ENCODE measurements at regions not wholly inside any gene's neighbourhood (a gene's known extent, or its start where the extent isn't known, plus 50 kb on each side); places are given as distances from the start of the nearest gene placed in this dataset.
"Not testable (repeated sequence)": the region's sequence is repeated elsewhere in the genome, so short reads cannot be mapped to it uniquely, and the experiment has no call there.

DNA sequence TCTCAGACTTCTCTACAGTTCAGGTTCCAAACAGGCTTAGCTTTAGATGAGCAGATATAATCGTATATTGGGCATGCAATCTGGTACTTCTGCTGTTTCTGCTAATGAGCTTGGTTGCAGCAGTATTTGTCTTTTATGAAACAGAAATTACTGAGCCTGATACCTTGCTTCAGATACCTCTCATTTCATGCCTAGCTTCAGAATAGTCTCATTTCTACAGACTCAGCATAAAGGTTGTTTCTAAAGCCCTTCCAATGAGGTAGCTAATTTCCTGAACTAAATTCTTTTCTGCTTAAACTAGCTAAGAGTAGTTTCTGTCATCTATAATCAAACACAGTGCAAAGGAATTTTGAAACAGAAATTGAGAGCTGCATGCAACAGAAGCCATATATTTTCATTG is 275.0 kb upstream of the KITLG start:
- Histone ChIP-seq H3K27ac (ENCODE audit: low read depth, low read length) (no peak overlapping the region), H3K36me3 (ENCODE audit: insufficient read depth, low read length) (no peaks in the 10 kb centered on the region), H3K4me3 (ENCODE audit: low read depth, low read length) (no peak overlapping the region), H3K79me2 (ENCODE audit: control insufficient read depth, insufficient read depth, low read length, unreplicated experiment) (no peaks in the 10 kb centered on the region), H3K4me1 (ENCODE audit: control insufficient read depth, insufficient read depth, low read length, unreplicated experiment) (peaks cover 15% of the 10 kb centered on the region), H2AFZ (ENCODE audit: low read length, unreplicated experiment) (no peak overlapping the region), H3K27me3 (ENCODE audit: insufficient read depth, low read length) (no peaks in the 10 kb centered on the region)

DNA sequence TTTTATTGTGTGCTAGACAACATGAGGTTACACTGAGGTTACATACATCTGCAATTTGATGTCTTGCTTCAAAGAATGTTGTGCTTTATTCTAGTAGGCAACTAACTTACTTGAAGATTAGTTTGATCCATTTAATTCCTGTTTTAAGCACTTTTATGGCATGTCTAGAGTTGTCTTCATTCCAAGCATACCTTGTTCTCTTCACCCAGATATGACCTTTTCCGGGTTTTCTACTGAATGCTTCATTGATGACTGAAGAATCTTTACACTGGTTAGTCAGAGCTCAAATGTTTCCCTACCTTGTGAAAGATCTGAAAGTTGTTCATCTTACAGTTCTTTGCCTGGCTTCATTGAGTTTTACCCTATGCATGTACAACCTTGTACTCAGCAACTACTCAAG is 274.0 kb upstream of the KITLG start:
- Histone ChIP-seq H3K4me3 (ENCODE audit: low read depth, low read length) (no peak overlapping the region), H3K79me2 (ENCODE audit: control insufficient read depth, insufficient read depth, low read length, unreplicated experiment) (no peaks in the 10 kb centered on the region), H2AFZ (ENCODE audit: low read length, unreplicated experiment) (peak overlapping the region; percentile 5), H3K27me3 (ENCODE audit: insufficient read depth, low read length) (no peaks in the 10 kb centered on the region), H3K27ac (ENCODE audit: low read depth, low read length) (peak overlapping the region; percentile 22; the same call in 1 of the 2 replicates), H3K4me1 (ENCODE audit: control insufficient read depth, insufficient read depth, low read length, unreplicated experiment) (peaks cover 15% of the 10 kb centered on the region), H3K36me3 (ENCODE audit: insufficient read depth, low read length) (no peaks in the 10 kb centered on the region)

- not testable (repeated sequence) for H3K27ac ChIP-seq (ENCODE audit: low read depth, low read length); H3K79me2 ChIP-seq (ENCODE audit: control insufficient read depth, insufficient read depth, low read length, unreplicated experiment); H2AFZ ChIP-seq (ENCODE audit: low read length, unreplicated experiment); H3K27me3 ChIP-seq (ENCODE audit: insufficient read depth, low read length); H3K4me1 ChIP-seq (ENCODE audit: control insufficient read depth, insufficient read depth, low read length, unreplicated experiment); H3K36me3 ChIP-seq (ENCODE audit: insufficient read depth, low read length); H3K4me3 ChIP-seq (ENCODE audit: low read depth, low read length)
These were observed 267.0 kb upstream of the KITLG start for GRCh38 chr12:88847246-88847645.

DNA sequence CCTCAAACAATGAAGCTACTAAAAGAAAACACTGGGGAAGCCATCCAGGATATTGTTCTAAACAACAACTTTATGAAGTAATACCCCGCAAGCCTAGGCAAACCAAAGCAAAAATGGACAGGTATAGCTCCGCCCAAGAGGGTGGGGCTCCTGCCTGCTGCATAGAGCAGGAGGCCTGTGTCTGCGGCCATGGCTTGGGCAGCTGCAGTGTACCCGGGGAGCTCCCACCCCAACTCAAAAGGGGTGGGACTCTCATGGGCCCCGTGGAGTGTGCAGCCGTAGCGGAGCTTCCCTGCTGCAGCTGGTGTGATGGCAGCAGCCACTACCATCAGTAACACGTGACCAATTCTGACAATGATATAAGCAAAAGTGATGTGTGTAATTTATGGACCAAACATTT is 264.2 kb upstream of the KITLG start:
- Histone ChIP-seq H3K27ac (ENCODE audit: low read depth, low read length) (no peak overlapping the region), H3K36me3 (ENCODE audit: insufficient read depth, low read length) (no peaks in the 10 kb centered on the region), H2AFZ (ENCODE audit: low read length, unreplicated experiment) (no peak overlapping the region), H3K79me2 (ENCODE audit: control insufficient read depth, insufficient read depth, low read length, unreplicated experiment) (no peaks in the 10 kb centered on the region), H3K4me3 (ENCODE audit: low read depth, low read length) (no peak overlapping the region), H3K27me3 (ENCODE audit: insufficient read depth, low read length) (no peaks in the 10 kb centered on the region), H3K4me1 (ENCODE audit: control insufficient read depth, insufficient read depth, low read length, unreplicated experiment) (no peaks in the 10 kb centered on the region)

- H3K79me2 ChIP-seq (ENCODE audit: control insufficient read depth, insufficient read depth, low read length, unreplicated experiment): no peaks in the 10 kb centered on the region
- H3K4me1 ChIP-seq (ENCODE audit: control insufficient read depth, insufficient read depth, low read length, unreplicated experiment): no peaks in the 10 kb centered on the region
- no peak overlapping the region for H3K4me3 ChIP-seq (ENCODE audit: low read depth, low read length)
- H2AFZ ChIP-seq (ENCODE audit: low read length, unreplicated experiment): no peak overlapping the region
- H3K27ac ChIP-seq (ENCODE audit: low read depth, low read length): no peak overlapping the region
- H3K27me3 ChIP-seq (ENCODE audit: insufficient read depth, low read length): no peaks in the 10 kb centered on the region
- H3K36me3 ChIP-seq (ENCODE audit: insufficient read depth, low read length): no peaks in the 10 kb centered on the region
These were observed 262.0 kb upstream of the KITLG start for GRCh38 chr12:88842314-88842713.

DNA sequence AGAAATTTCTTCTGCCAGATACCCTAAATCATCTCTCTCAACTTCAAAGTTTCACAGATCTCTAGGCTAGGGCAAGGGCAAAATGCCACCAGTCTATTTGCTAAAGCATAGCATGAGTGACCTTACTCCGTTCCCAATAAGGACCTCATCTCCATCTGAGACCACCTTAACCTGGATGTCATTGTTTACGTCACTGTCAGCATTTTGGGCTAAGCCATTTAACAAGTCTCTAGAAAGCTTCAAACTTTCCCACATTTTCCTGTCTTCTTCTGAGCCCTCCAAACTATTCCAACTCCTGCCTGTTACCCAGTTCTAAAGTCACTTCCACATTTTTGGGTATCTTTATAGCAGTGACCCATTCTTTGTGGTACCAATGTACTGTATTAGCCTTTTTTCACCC is 259.2 kb upstream of the KITLG start:
- Histone ChIP-seq H3K36me3 (ENCODE audit: insufficient read depth, low read length) (no peaks in the 10 kb centered on the region), H3K4me3 (ENCODE audit: low read depth, low read length) (no peak overlapping the region), H3K4me1 (ENCODE audit: control insufficient read depth, insufficient read depth, low read length, unreplicated experiment) (no peaks in the 10 kb centered on the region), H3K79me2 (ENCODE audit: control insufficient read depth, insufficient read depth, low read length, unreplicated experiment) (no peaks in the 10 kb centered on the region), H3K27me3 (ENCODE audit: insufficient read depth, low read length) (no peaks in the 10 kb centered on the region), H2AFZ (ENCODE audit: low read length, unreplicated experiment) (no peak overlapping the region), H3K27ac (ENCODE audit: low read depth, low read length) (no peak overlapping the region)

DNA sequence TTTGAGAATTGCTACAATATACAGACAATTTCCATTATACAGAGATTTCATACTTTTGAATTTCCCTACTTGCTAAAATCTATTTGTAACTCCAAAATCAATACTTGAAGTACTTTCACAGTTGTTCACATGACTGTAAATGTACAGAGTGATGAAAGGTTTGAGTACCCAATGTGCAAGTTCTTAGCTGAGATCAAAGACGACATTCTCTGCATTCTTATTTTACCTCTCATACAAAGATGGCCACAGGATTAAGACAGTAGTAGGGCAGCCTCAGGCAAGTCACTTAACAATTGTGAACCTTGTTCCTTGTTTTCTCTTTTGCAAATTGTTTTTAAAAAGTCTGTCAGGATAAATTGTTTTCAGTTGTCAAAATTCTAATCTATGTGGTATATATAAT is 255.9 kb upstream of the KITLG start:
- no peak overlapping the region for H3K27ac ChIP-seq (ENCODE audit: low read depth, low read length)
- H3K27me3 ChIP-seq (ENCODE audit: insufficient read depth, low read length): no peaks in the 10 kb centered on the region

GRCh38 chr12:88834226-88834625 is 254.0 kb upstream of the KITLG start:
- H3K4me3 ChIP-seq (ENCODE audit: low read depth, low read length): no peak overlapping the region
- H3K36me3 ChIP-seq (ENCODE audit: insufficient read depth, low read length): no peaks in the 10 kb centered on the region
- no peaks in the 10 kb centered on the region for H3K79me2 ChIP-seq (ENCODE audit: control insufficient read depth, insufficient read depth, low read length, unreplicated experiment)
- H3K27ac ChIP-seq (ENCODE audit: low read depth, low read length): no peak overlapping the region; the same call in 1 of the 2 replicates
- H3K4me1 ChIP-seq (ENCODE audit: control insufficient read depth, insufficient read depth, low read length, unreplicated experiment): peaks cover 6% of the 10 kb centered on the region
- H2AFZ ChIP-seq (ENCODE audit: low read length, unreplicated experiment): no peak overlapping the region
- no peaks in the 10 kb centered on the region for H3K27me3 ChIP-seq (ENCODE audit: insufficient read depth, low read length)

More for the DNA sequence above, 255.9 kb upstream of the KITLG start:
- H2AFZ ChIP-seq (ENCODE audit: low read length, unreplicated experiment): no peak overlapping the region
- no peaks in the 10 kb centered on the region for H3K36me3 ChIP-seq (ENCODE audit: insufficient read depth, low read length)
- peaks cover 6% of the 10 kb centered on the region for H3K4me1 ChIP-seq (ENCODE audit: control insufficient read depth, insufficient read depth, low read length, unreplicated experiment)
- H3K4me3 ChIP-seq (ENCODE audit: low read depth, low read length): no peak overlapping the region
- H3K79me2 ChIP-seq (ENCODE audit: control insufficient read depth, insufficient read depth, low read length, unreplicated experiment): no peaks in the 10 kb centered on the region

DNA sequence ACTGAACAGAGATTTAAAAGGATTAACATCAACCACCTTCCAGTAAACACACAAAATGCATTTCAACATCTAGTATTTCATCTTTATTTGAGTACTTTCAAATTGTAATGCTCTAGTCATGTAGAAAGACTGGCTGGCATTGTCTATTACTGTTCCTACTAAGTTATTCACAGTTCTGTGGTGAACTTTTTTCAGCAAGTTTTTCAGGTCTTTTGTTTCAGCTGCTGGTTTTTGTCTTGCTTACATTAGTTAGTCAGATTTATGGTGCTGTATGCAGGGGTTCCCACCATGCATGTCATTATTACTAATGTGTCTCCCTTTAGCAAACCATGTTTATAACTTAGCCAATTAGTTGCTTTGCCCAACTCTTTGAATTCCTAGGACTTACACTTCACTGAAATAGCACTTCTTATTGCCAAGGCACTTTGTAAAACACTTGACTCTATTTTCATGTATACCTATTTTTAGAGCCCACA is 253.4 kb upstream of the KITLG start:
- Histone ChIP-seq H3K27me3 (ENCODE audit: insufficient read depth, low read length) (no peaks in the 10 kb centered on the region), H3K4me1 (ENCODE audit: control insufficient read depth, insufficient read depth, low read length, unreplicated experiment) (peaks cover 6% of the 10 kb centered on the region), H2AFZ (ENCODE audit: low read length, unreplicated experiment) (no peak overlapping the region), H3K36me3 (ENCODE audit: insufficient read depth, low read length) (no peaks in the 10 kb centered on the region), H3K79me2 (ENCODE audit: control insufficient read depth, insufficient read depth, low read length, unreplicated experiment) (no peaks in the 10 kb centered on the region), H3K27ac (ENCODE audit: low read depth, low read length) (no peak overlapping the region; the same call in 1 of the 2 replicates), H3K4me3 (ENCODE audit: low read depth, low read length) (no peak overlapping the region)

DNA sequence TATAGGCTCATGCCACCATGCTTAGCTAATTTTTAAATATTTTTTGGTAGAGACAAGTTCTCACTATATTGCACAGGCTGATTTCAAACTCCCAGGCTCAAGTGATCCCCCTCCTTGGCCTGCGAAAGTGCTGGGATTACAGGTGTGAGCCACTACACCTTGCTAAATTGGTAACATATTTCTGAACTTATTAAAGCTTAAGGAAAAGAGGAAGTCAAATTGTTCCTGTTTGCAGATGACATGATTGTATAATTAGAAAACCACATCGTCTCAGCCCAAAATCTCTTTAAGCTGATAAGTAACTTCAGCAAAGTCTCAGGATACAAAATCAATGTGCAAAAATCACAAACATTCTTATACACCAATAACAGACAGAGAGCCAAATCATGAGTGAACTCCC is 248.3 kb upstream of the KITLG start:
- H3K27me3 ChIP-seq (ENCODE audit: insufficient read depth, low read length); H3K4me1 ChIP-seq (ENCODE audit: control insufficient read depth, insufficient read depth, low read length, unreplicated experiment); H3K36me3 ChIP-seq (ENCODE audit: insufficient read depth, low read length); H3K27ac ChIP-seq (ENCODE audit: low read depth, low read length); H3K79me2 ChIP-seq (ENCODE audit: control insufficient read depth, insufficient read depth, low read length, unreplicated experiment); H2AFZ ChIP-seq (ENCODE audit: low read length, unreplicated experiment); H3K4me3 ChIP-seq (ENCODE audit: low read depth, low read length): not testable (repeated sequence)

DNA sequence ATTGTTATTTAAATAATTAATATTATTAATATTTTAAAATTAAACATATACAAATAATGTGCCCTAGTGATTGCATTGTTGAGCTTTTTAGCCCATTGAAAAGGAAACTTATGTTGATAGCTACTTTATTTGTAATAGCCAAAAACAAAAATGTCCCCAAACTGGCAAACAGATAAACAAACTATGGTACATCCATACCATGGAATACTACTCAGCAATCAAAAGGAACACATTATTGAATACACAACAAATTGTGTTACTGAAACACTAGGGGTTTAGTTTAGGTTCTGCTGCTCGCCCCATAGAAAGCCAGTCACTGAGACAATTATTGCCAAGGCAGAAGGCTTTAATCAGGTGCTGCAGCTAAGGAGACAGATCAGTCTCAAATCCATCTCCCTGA is 239.7 kb upstream of the KITLG start:
- Histone ChIP-seq H3K27me3 (ENCODE audit: insufficient read depth, low read length) (no peaks in the 10 kb centered on the region), H3K4me3 (ENCODE audit: low read depth, low read length) (no peak overlapping the region), H3K79me2 (ENCODE audit: control insufficient read depth, insufficient read depth, low read length, unreplicated experiment) (no peaks in the 10 kb centered on the region), H2AFZ (ENCODE audit: low read length, unreplicated experiment) (no peak overlapping the region), H3K4me1 (ENCODE audit: control insufficient read depth, insufficient read depth, low read length, unreplicated experiment) (peaks cover 5% of the 10 kb centered on the region), H3K36me3 (ENCODE audit: insufficient read depth, low read length) (no peaks in the 10 kb centered on the region), H3K27ac (ENCODE audit: low read depth, low read length) (no peak overlapping the region)
